Stimulated activated CD4-positive, alpha-beta T cell treated with anti-CD3 and anti-CD28 coated beads, Interleukin-2, amount 100 ng/mL, for 24 hours (primary cell): ENCODE measurements at regions not wholly inside any gene's neighbourhood (a gene's known extent, or its start where the extent isn't known, plus 50 kb on each side); places are given as distances from the start of the nearest gene placed in this dataset.

ENCODE experiments used
- DNase-seq, 2 donors: peaks; one replicate each; pipeline ENCODE4 v3.0.0-alpha.2; 2020

GRCh38 chr5:152337484-152337883, 67.6 kb downstream of the NMUR2 start:
- DNase-seq = no peak

- no peak for DNase-seq
These were observed 69.6 kb downstream of the NMUR2 start for GRCh38 chr5:152335461-152335860.

GRCh38 chr5:152332716-152333460, 72.2 kb downstream of the NMUR2 start:
- DNase-seq = no peak

- DNase-seq = no peak
These were observed 73.4 kb downstream of the NMUR2 start for GRCh38 chr5:152331718-152332117.

GRCh38 chr5:152331006-152331405, 74.1 kb downstream of the NMUR2 start:
- no peak for DNase-seq

GRCh38 chr5:152329761-152330283, 75.3 kb downstream of the NMUR2 start:
- no peak for DNase-seq

GRCh38 chr5:152329207-152329606, 75.9 kb downstream of the NMUR2 start:
- no peak for DNase-seq

GRCh38 chr5:152315942-152316341, 89.1 kb downstream of the NMUR2 start:
- no peak for DNase-seq

GRCh38 chr5:152314196-152314829, 90.8 kb downstream of the NMUR2 start:
- no peak for DNase-seq

GRCh38 chr5:152309926-152310450, 95.1 kb downstream of the NMUR2 start:
- DNase-seq = no peak

GRCh38 chr5:152306386-152306785, 98.7 kb downstream of the NMUR2 start:
- no peak for DNase-seq

- no peak for DNase-seq
These were observed 99.6 kb downstream of the NMUR2 start for GRCh38 chr5:152305525-152305924.

- no peak for DNase-seq
These were observed 101.2 kb downstream of the NMUR2 start for GRCh38 chr5:152303841-152304240.

GRCh38 chr5:152297866-152298265, 107.2 kb downstream of the NMUR2 start:
- no peak for DNase-seq

- no peak for DNase-seq
These were observed 111.9 kb downstream of the NMUR2 start for GRCh38 chr5:152293189-152293588.

- DNase-seq = no peak
These were observed 114.9 kb downstream of the NMUR2 start for GRCh38 chr5:152290181-152290580.

GRCh38 chr5:152288917-152289595, 116.0 kb downstream of the NMUR2 start:
- no peak for DNase-seq

- DNase-seq = no peak
These were observed 116.6 kb downstream of the NMUR2 start for GRCh38 chr5:152288499-152288898.

GRCh38 chr5:152285764-152286163, 119.3 kb downstream of the NMUR2 start:
- no peak for DNase-seq

- no peak for DNase-seq
These were observed 122.7 kb downstream of the NMUR2 start for GRCh38 chr5:152282331-152282730.

- no peak for DNase-seq
These were observed 127.1 kb downstream of the NMUR2 start for GRCh38 chr5:152277936-152278335.

- no peak for DNase-seq
These were observed 130.9 kb downstream of the NMUR2 start for GRCh38 chr5:152274224-152274623.

GRCh38 chr5:152271420-152271819, 133.7 kb downstream of the NMUR2 start:
- no peak for DNase-seq

GRCh38 chr5:152270096-152270495, 135.0 kb downstream of the NMUR2 start:
- DNase-seq = no peak
